Endothelial cell of umbilical vein (primary cell): ENCODE measurements at regions not wholly inside any gene's neighbourhood (a gene's known extent, or its start where the extent isn't known, plus 50 kb on each side); places are given as distances from the start of the nearest gene placed in this dataset.

Source experiments
- BruUV-seq: library from RNA; stranded (reverse); fragments of 400-500 nt; replicated peaks from 2 replicates; lab custom pipeline; 2021; lab: Mats Ljungman, UMichigan
- CTCF ChIA-PET: fragments of 300-600, 350-600 bp; sonication (Branson Sonifier 250); formaldehyde crosslinking; loops from one replicate; lab custom pipeline; 2021; ENCODE audit warnings: antibody characterized with exemption, inconsistent platforms; lab: Charles Lee
- POLR2A ChIA-PET: fragments of 300-600, 350-600 bp; sonication (Branson Sonifier 250); formaldehyde crosslinking; loops from one replicate; lab custom pipeline; 2021; ENCODE audit warnings: antibody characterized with exemption, inconsistent platforms; lab: Charles Lee
- DNase-seq: peaks from one replicate; pipeline ENCODE4 v3.0.0-alpha.2; 2011; ENCODE audit warnings: low read depth, low spot score
- FAIRE-seq: peaks from 2 replicates; lab custom pipeline; 2011; peaks lifted over from hg19 to GRCh38; lab: Jason Lieb, UNC
- H2AFZ ChIP-seq: 2 replicates; pipeline ENCODE4 v1.6.0; 2012; ENCODE audit warnings: low read depth, low read length, control low read depth, inconsistent platforms
- H3K27ac ChIP-seq: 2 replicates; pipeline ENCODE4 v1.5.1; 2011; ENCODE audit warnings: low read depth, mild to moderate bottlenecking, control low read depth, low read length, moderate library complexity; ENCODE audit not compliant: insufficient read depth
- H3K27me3 ChIP-seq, 2 experiments: 2 replicates each; pipeline versions ENCODE4 v1.6.0 to v1.6.1; 2011; ENCODE audit warnings: low read length in 2 of 2, mixed read lengths in 1 of 2; ENCODE audit not compliant: control insufficient read depth in 2 of 2, insufficient read depth in 2 of 2
- H3K36me3 ChIP-seq, 2 experiments: 2 replicates in 1 of 2; 3 replicates in 1 of 2; pipeline ENCODE4 v1.5.1; 2011; ENCODE audit warnings: low read length in 2 of 2, mild to moderate bottlenecking in 1 of 2, moderate library complexity in 1 of 2; ENCODE audit not compliant: control insufficient read depth in 2 of 2, insufficient read depth in 2 of 2; ENCODE audit errors: extremely low read depth in 1 of 2
- H3K4me1 ChIP-seq: 3 replicates; pipeline ENCODE4 v1.5.1; 2011; ENCODE audit warnings: mild to moderate bottlenecking, low read length; ENCODE audit not compliant: control insufficient read depth, insufficient read depth; ENCODE audit errors: extremely low read depth
- H3K4me2 ChIP-seq: 2 replicates; pipeline ENCODE4 v1.6.1; 2011; ENCODE audit warnings: low read length, control low read depth, mixed read lengths; ENCODE audit not compliant: insufficient read depth
- H3K4me3 ChIP-seq, 3 experiments: fragments of 200-600 bp in 1 of 3; sonication (generic), shearing (Covaris generic) in 1 of 3; replicated peaks in 1 of 3; 2 replicates each; pipeline ENCODE4 v1.5.1; 2011 to 2016; ENCODE audit warnings: control low read depth in 3 of 3, low read length in 3 of 3, mild to moderate bottlenecking in 2 of 3, inconsistent platforms in 1 of 3, low read depth in 1 of 3, moderate library complexity in 1 of 3; ENCODE audit not compliant: insufficient read depth in 1 of 3
- H3K79me2 ChIP-seq: 2 replicates; pipeline ENCODE4 v1.6.0; 2012; ENCODE audit warnings: low read length, inconsistent platforms; ENCODE audit not compliant: control insufficient read depth, insufficient read depth
- H3K9ac ChIP-seq: replicated peaks from 2 replicates; pipeline ENCODE3; 2011; ENCODE audit warnings: low read length, control low read depth; ENCODE audit not compliant: insufficient read depth; ENCODE audit errors: extremely low read depth
- H3K9me1 ChIP-seq: replicated peaks from 3 replicates; pipeline ENCODE4 v1.6.0; 2011; ENCODE audit warnings: mild to moderate bottlenecking, low read length; ENCODE audit not compliant: control insufficient read depth, insufficient read depth; ENCODE audit errors: extremely low read depth
- H3K9me3 ChIP-seq: replicated peaks from 2 replicates; pipeline ENCODE4 v1.5.1; 2012; ENCODE audit warnings: low read length, inconsistent platforms; ENCODE audit not compliant: control insufficient read depth, insufficient read depth
- H4K20me1 ChIP-seq: replicated peaks from 2 replicates; pipeline ENCODE3; 2011; ENCODE audit warnings: mild to moderate bottlenecking, low read length; ENCODE audit not compliant: control insufficient read depth, insufficient read depth; ENCODE audit errors: extremely low read depth
- EZH2 ChIP-seq: IDR thresholded peaks from 2 replicates; pipeline ENCODE4 v1.6.1; 2012; ENCODE audit warnings: borderline replicate concordance, low read depth, mild to moderate bottlenecking, moderate library complexity, low read length, inconsistent platforms; ENCODE audit not compliant: severe bottlenecking
- FOS ChIP-seq: IDR thresholded peaks from 2 replicates; pipeline ENCODE4 v1.6.1; 2011; ENCODE audit warnings: mild to moderate bottlenecking, low read length, moderate library complexity, borderline replicate concordance; ENCODE audit not compliant: insufficient read depth
- GATA2 ChIP-seq: IDR thresholded peaks from 2 replicates; pipeline ENCODE4 v1.7.0; 2011; ENCODE audit warnings: low read depth, mild to moderate bottlenecking, moderate library complexity, mixed read lengths, low read length; ENCODE audit not compliant: insufficient read length, insufficient read depth
- JUN ChIP-seq: IDR thresholded peaks from 2 replicates; pipeline ENCODE4 v1.6.1; 2011; ENCODE audit warnings: borderline replicate concordance, low read depth; ENCODE audit not compliant: insufficient read length, insufficient read depth
- MAX ChIP-seq: IDR thresholded peaks from 2 replicates; pipeline ENCODE4 v1.6.1; 2011; ENCODE audit not compliant: insufficient read depth, insufficient read length
- MYC ChIP-seq: IDR thresholded peaks from one replicate; pipeline ENCODE4 v1.6.1; 2011; ENCODE audit warnings: mild to moderate bottlenecking, low read depth, low read length
- POLR2A ChIP-seq: IDR thresholded peaks from 2 replicates; pipeline ENCODE4 v1.6.1; 2012; ENCODE audit warnings: low read depth, mild to moderate bottlenecking, control low read depth, low read length
- POLR2AphosphoS5 ChIP-seq: IDR thresholded peaks from 2 replicates; pipeline ENCODE4 v1.6.1; 2012; ENCODE audit warnings: low read depth, mild to moderate bottlenecking, control low read depth, low read length, moderate library complexity; ENCODE audit not compliant: insufficient read depth
- dilution Hi-C: fragments of 300-500 bp; cut with MboI; formaldehyde crosslinking; loops from one replicate; pipeline ENCODE4 v1.15.0; 2019; ENCODE audit warnings: low sequenced_read_pairs; ENCODE audit not compliant: extremely low pct_ligation_motif_present
- intact Hi-C: fragments of 100-400 bp; cut with micrococcal nuclease; formaldehyde crosslinking; loops from one replicate; pipeline ENCODE4 v1.10.0; 2022
- TF ChIP-seq, protein P1 (sequence below), 2 donors: IDR thresholded peaks; 1 replicate in 1 of 2; 2 replicates in 1 of 2; pipeline ENCODE4 v1.5.1; 2011; ENCODE audit warnings: low read length in 2 of 2, mild to moderate bottlenecking in 2 of 2, moderate library complexity in 2 of 2, control low read depth in 1 of 2, inconsistent platforms in 1 of 2, low read depth in 1 of 2; ENCODE audit not compliant: insufficient read depth in 1 of 2; ENCODE audit errors: extremely low read depth in 1 of 2

- Histone ChIP-seq H3K4me2 (no peak overlapping the region), H3K36me3 (no peaks in the 10 kb centered on the region), H3K9me1 (peaks cover 2% of the 10 kb centered on the region), H3K27me3 (no peaks in the 10 kb centered on the region), H3K27ac (no peak overlapping the region), H3K4me1 (peaks cover 13% of the 10 kb centered on the region), H3K9me3 (no peaks in the 10 kb centered on the region), H3K4me3 (no peak overlapping the region), H2AFZ (no peak overlapping the region), H3K9ac (no peak overlapping the region), H4K20me1 (no peaks in the 10 kb centered on the region), H3K79me2 (no peaks in the 10 kb centered on the region)
- POLR2A ChIA-PET: no interaction called here
- no TSS peak for BruUV-seq
- DNase-seq (no peak), FAIRE-seq (no peak)
- TF ChIP-seq POLR2A (no peak), POLR2AphosphoS5 (no peak), JUN (no peak), FOS (no peak), EZH2 (no peak), GATA2 (no peak), MYC (no peak), MAX (no peak)
- TF ChIP-seq, protein P1, sequence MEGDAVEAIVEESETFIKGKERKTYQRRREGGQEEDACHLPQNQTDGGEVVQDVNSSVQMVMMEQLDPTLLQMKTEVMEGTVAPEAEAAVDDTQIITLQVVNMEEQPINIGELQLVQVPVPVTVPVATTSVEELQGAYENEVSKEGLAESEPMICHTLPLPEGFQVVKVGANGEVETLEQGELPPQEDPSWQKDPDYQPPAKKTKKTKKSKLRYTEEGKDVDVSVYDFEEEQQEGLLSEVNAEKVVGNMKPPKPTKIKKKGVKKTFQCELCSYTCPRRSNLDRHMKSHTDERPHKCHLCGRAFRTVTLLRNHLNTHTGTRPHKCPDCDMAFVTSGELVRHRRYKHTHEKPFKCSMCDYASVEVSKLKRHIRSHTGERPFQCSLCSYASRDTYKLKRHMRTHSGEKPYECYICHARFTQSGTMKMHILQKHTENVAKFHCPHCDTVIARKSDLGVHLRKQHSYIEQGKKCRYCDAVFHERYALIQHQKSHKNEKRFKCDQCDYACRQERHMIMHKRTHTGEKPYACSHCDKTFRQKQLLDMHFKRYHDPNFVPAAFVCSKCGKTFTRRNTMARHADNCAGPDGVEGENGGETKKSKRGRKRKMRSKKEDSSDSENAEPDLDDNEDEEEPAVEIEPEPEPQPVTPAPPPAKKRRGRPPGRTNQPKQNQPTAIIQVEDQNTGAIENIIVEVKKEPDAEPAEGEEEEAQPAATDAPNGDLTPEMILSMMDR (IDR thresholded peaks at IDR 0.05; ENCODE audit: extremely low read depth in 1 of 2, insufficient read depth in 1 of 2, low read depth in 1 of 2, low read length in 2 of 2): no peak
- dilution Hi-C loops (no loop called here), intact Hi-C loops (no loop called here)
- CTCF ChIA-PET: interaction anchor here (0.9 kb wide), 1 partner anchor 112 kb away, joined by 3 read pairs; no protein-coding TSS in a partner anchor
Measured at GRCh38 chr7:17412883-17413282, 114.4 kb downstream of the AHR start.
